ENCODE measurements at regions not wholly inside any gene's neighbourhood (a gene's known extent, or its start where the extent isn't known, plus 50 kb on each side); places are given as distances from the start of the nearest gene placed in this dataset.

DNA sequence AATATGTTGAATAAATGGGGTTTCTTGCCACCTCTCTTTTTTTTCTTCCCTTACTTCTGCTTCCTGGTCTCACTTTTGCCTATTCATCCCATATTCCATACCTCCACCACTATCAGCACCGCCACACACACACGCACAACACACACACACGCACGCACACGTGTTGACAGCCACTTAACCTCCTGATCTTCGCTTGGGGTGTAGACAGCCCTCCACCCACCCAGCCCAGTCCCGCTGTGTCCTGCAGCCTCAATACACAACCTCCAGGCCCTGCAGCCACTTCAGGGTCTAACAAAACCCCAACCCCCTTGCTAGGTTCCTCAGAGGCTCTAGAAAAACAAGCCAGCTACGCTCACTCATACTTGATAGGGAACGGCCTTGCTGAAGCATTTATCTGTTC is 72.3 kb downstream of the LINC00237 start:
- FAIRE-seq (no peak), DNase-seq (ENCODE audit: insufficient read length, low spot score) (no peak)

DNA sequence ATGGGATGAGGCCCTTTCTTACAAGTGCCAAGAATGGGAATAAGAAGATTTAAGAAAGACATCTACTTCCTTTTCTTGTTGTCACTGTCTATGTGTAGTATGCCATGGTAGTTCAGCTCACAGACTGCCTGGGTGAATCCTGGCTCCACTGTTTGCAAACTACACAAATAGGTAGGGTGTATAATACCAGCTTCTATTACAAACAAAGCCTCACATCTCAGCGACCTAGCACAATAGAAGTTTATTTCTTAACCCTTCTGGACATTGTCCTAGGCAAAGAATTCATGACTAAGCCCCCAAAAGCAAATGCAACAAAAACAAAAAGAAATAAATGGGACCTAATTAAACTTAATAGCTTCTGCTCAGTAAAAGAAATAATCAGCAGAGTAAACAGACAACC is 74.5 kb downstream of the LINC00237 start:
- no peak for FAIRE-seq
- no peak for DNase-seq (ENCODE audit: insufficient read length, low spot score)

DNA sequence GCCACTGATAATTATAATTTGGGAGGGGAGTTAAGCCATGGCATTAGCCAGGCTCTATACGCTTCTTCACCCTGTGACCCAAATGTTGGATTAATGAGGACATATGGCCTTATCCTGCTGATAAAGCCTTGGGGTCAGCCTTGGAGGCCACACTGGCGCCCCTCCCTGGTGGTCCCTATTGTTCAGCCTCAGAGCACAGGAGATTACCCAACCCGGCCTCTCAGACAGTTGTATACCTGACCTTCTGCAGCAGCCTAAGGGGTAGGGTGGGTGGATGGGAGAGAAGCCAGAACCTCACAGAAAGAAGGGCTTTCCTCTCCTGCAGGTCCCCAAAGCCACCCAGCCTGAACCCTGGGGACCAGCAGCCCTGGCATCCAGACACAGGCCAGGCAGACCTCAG is 76.8 kb downstream of the LINC00237 start:
- FAIRE-seq (no peak), DNase-seq (ENCODE audit: insufficient read length, low spot score) (no peak)

DNA sequence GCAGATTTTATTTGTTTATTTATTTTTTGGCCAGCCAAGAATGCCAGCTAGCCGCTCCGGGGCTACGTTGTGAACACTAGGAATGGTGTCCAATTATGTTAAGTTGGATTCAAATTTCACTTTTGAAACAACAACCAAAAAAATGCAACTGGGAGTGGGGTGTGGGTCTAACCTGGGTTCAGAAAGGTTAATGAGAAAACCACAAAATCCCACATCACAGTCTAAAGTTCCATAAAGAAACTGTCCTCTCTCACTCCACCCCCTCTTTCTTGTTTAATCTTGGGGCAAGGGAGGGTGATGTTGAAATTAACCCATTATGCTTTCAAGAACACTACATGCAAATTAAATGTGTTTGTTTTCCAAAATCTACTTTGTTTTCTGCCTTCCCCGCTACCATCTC is 77.2 kb downstream of the LINC00237 start:
- DNase-seq (ENCODE audit: insufficient read length, low spot score): no peak
- no peak for FAIRE-seq

DNA sequence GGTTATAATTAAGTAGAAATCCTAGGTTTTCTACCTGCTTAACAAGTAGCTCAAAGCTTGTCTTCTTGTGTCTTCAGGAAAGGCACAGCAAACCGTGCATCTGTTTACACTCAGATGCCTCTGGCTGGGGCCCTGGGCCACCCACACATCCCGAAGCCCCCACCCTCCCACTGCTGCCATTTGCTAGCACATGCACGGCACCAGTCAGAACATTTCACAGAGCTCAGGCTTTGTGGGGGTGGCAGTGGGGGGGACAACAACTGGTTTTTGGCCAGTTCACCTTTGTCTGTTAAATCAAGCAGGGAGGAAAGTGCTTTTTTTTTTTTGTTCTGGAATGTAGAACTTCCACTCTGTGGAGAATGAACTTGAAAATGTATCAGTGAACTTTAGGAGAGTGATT is 77.7 kb downstream of the LINC00237 start:
- FAIRE-seq (no peak), DNase-seq (ENCODE audit: insufficient read length, low spot score) (no peak)

DNA sequence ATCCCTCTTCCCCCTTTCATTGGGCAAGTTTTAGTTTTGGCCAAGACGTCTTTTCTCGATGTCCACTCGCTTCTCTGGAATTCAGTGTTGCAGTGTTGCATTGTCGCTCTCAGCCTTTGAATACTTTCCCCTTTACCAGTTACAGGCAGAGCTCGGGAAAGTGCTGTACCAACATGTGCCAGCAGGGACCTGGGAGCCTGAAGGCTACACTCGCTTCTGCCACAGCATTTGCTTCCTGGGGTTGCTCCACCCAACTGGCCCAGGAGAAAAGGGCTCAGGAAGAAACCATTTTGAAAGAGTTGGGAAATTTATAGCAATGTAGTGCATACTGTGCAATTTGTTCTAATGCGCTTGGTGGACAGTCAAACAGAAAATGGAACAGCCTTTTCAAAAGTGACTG is 78.6 kb downstream of the LINC00237 start:
- DNase-seq (ENCODE audit: insufficient read length, low spot score) (no peak), FAIRE-seq (no peak)

DNA sequence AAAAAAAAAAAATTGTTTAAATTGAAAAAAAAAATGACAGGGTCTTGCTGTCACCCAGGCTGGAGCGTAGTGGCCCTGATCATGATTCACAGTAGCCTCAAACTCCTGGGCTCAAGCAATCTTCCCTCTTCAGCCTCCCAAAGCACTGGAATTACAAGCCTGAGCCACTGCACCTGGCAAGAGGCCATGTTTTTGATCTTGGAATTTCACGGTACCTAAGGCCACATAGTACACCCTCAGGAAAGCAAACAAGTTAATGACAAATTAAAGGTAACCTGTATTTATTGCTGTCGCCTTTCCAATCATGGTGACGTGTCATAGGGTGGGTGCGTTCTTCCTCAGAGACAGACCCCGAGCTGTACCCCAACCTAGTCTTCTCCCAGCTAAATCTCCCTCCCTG is 79.2 kb downstream of the LINC00237 start:
- no peak for FAIRE-seq
- DNase-seq (ENCODE audit: insufficient read length, low spot score): no peak

DNA sequence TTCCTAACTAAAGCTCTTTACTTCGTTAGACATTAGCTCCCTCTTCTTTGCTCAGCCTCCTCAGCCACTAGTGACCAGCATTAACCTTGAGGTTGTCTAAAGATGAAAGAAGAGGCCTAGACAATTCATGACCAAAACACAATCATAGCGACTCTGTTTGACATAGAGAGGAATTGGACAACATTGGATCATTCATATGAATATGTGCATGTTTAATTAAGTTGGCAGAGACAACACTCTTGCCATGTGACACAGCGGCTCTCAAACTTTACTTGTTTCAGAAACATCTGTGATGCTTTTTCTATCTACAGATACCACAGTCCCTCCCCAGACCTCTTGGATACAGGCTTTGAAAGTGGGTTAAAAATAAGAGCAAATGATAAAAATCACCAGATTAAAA is 81.7 kb downstream of the LINC00237 start:
- no peak for FAIRE-seq
- no peak for DNase-seq (ENCODE audit: insufficient read length, low spot score)

DNA sequence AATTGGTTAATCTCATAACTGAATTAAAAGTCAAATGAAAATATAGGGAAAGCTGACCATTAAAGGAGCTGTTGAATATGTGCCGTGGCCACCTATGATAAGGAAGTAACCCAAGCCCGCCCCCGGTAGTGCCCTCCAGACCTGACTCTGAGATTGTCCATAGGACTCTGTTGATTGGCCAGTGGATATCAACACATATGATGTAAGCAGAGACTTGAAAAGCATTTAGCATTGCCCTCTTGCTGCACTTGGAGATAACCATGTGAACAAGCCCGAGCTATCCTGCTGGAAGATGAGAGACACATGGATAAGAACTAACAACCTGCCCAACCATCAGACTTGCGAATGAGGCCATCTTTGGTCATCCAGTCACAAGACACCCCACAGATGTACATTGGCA is 83.2 kb downstream of the LINC00237 start:
- DNase-seq (ENCODE audit: insufficient read length, low spot score) (no peak), FAIRE-seq (no peak)

DNA sequence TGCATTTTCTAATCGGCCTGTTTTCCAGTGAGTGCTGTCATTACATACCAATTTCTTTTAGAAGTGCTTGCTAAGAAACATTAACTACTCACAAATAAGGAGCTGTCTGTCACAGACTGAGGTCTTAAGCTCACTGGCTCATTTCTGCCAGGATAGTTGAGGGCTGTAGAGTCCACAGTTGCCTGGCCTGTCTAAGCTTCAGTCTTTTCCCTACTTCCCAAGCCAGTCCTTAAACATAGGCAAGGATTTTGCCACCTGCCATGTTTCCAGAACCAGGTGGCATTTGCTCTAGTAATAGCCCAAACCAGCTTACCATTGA is 84.7 kb downstream of the LINC00237 start:
- DNase-seq (ENCODE audit: insufficient read length, low spot score) (no peak), FAIRE-seq (no peak)

DNA sequence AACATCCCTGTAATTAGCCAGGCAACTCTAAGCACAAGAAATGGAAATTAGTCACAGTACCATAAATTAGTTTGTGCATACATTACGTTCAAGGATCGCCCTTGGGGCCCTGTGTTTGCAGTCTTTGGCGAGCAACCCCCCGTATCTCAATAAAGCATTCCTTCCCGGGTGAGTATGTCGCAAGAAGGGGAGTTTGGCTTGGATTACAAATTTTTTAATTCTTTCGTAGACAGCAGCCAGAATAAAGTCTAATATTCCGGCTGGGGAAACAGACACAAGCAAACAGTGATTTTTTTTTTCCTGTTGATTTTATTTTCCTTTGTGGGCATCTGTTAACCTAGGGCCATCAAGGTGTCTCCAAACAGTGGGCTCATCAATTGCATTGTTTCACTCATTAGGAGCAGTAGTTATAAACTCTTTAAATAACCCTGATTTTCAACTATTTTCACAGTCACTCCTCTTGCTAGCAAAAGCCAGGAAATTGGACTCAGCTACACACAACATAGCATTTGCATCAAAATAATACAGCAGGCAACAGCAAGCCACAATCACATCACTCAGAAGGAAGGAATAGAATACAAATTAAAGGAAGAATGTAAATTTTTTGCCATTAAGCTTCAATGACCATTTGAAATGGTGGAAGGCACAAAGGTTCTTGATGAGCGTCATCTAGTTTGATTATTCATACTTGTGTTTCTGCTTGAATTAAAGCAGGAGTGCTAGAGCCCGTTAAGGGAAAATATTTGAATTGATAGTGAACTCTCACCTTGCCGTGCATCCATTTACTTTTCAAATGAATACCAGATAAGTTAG is 85.3 kb downstream of the LINC00237 start:
- no peak for DNase-seq (ENCODE audit: insufficient read length, low spot score)
- no peak for FAIRE-seq

DNA sequence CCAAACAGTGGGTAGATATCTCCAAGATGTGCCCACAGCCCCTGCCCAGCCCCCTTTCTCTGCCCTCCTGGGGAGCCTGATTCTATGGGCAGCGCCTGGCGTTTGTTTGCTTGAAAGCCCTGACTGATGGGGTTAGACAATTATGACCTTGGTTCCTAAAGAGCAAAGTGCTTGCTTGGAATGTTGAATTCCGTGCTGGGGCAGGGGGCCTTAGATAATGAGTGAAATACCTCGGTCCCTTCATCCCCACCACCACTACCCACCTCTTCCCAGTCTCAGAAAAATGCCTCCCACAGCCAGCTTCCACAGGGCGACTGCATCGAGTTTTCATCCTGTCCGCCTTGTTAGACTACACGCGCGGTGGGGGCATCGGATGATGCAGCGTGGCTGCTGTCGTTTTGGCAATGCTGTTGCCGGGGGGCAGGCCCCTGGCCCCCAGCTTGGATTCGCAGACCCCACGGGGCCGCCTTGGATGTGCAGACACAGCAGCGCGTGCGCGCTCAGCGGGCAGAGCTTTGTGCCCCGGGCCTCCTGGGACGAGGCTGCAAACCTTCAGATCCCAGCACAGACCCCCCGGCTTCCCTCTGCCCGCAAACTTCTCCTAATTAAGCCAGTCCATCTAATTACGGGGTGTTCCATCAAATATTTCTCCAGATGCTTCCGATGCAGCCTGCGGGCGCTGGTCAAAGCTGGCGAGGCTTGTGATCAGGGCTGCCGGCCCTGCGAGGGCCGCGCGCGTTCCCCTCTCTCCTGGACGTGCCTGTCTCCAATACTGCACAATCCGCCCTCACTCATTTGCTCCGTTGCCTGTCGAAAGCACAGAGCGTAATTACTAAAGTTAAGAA is 86.1 kb downstream of the LINC00237 start:
- FAIRE-seq (no peak), DNase-seq (ENCODE audit: insufficient read length, low spot score) (no peak)

DNA sequence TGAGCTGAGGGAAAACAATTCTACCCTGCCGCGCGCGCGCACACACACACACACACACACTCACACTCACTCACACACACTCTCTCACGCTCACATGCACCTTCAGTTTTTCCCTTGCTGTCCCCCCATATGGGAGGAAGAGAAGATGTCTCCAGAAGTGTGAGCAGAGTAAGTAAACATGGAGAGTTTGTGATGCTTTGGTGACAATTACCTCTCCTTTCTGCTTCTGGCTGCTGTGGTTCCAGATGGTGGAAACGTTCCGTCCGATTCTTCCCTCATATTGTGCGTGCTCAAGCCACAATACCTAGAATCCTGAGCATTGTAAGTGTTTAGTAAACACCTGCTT is 86.7 kb downstream of the LINC00237 start:
- DNase-seq (ENCODE audit: insufficient read length, low spot score): no peak
- FAIRE-seq: no peak

DNA sequence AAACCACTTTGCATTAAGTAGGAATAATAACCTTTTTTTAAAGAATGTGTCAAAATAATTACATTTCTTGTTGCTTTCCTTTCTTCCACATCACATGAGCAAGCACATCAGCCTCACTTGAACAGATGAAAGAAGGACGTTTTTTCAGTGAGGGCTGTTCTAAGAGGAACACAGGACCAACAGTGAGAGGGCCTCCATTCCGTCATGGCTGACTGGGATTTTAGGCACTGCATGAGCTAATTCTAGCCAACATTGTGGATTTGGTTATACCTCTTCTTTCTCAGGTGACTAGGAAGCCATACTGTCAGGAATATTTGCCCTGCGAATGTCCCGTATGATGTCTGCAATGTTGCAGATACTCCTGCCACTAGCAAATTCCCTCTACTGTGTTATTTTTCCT is 87.6 kb downstream of the LINC00237 start:
- DNase-seq (ENCODE audit: insufficient read length, low spot score) (no peak), FAIRE-seq (no peak)

DNA sequence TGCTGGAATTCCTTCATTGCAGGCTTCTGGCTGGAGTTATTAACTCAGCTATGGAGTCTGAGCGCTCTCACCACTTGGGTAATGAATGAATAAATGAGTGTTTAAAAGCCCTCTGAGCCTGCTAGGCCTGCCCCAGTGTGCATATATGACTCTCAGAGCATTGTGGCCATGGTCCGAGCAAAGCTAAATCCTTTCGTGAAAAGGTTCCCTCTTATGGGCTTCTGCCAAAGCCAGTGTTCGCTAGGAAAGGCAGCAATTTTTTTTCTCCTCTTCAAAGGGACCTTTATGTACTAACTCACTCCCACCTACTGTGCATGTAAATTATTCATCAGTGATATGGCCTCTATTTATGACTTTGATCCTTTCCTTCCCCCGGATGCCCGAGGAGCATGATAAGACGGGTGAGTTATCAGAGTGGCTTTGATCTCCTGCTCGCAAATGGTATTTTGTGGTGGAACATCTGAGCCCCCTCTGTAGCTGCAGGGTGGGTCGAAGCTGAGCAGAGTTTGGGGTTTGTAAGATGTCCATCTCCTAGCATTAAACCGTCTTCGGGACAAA is 88.6 kb downstream of the LINC00237 start:
- DNase-seq (ENCODE audit: insufficient read length, low spot score) (no peak), FAIRE-seq (no peak)

DNA sequence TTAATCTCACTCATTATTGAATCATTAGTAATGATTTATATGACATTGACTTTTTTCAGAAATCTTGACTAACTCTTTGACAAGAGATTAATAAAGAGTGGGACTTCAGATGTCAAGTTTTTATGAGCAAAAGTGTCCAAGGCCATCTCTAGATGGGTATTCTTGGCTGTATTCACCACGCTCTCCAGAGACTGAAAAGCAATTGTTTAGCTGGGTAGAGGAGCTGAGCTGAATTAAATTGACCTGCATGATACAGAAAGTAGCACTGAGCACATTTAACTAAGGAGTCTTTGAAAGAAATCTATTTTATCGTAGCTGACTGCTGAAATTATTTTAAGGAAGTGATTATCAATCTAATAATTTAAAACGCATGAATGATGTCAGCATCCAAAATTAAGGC is 89.4 kb downstream of the LINC00237 start:
- FAIRE-seq: no peak
- no peak for DNase-seq (ENCODE audit: insufficient read length, low spot score)

DNA sequence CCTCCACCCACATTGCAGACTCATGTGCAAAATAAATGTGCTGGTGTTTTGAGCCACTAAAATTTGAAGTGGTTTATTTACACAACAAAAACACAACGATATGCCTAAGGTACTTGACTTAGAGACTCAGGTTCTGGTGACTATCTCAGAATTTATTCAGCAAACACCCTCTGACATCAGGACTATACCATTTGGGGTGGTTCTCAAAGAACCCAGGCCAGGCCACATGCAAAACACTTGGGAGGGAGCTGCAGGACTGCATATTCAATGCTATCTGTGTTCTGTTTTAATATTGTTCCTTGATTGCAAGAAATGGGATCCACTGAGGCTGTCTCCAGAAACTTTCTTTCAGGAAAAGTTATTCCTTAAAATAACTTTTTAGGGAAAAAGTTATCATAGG is 91.6 kb downstream of the LINC00237 start:
- DNase-seq (ENCODE audit: insufficient read length, low spot score): no peak
- FAIRE-seq: no peak

DNA sequence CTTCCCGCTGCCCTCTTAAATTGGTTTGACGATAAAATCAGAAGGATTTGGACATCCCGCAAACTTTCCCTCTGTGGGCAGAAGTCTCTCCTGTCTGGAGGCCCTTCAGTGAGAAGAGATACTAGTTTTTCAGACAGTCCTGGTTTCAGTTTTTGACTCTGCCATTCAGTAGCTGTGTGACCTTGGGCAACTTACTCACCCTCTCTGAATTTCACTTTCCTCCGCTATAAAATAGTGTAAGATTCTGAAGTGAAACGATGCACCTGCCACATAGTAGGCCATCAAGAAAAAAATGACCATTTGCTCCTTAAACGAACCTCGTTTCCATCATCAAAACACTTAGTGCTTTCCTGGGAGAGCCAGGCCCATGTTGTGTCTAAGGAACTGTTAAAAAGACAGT is 97.2 kb downstream of the LINC00237 start:
- DNase-seq (ENCODE audit: insufficient read length, low spot score): no peak
- FAIRE-seq: no peak

DNA sequence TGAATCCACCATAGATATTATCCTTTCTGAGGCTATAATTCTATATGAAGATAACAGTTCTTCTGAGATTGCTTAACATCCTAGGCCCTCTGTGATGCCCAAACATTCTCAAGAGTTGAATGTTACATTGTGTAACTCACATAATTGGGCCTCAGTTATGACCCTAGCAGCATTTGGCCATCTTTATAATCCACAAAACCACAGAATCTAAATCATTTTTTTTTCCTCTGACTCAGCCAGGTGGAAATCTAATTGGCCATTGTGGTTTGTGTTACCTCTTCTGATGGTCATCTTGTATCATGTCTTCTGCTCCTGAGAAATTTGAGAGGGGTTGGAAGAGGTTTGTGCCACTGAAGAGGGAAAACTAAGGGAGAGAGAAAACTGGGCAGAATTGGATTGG is 99.5 kb downstream of the LINC00237 start:
- FAIRE-seq: no peak
- DNase-seq (ENCODE audit: insufficient read length, low spot score): no peak

DNA sequence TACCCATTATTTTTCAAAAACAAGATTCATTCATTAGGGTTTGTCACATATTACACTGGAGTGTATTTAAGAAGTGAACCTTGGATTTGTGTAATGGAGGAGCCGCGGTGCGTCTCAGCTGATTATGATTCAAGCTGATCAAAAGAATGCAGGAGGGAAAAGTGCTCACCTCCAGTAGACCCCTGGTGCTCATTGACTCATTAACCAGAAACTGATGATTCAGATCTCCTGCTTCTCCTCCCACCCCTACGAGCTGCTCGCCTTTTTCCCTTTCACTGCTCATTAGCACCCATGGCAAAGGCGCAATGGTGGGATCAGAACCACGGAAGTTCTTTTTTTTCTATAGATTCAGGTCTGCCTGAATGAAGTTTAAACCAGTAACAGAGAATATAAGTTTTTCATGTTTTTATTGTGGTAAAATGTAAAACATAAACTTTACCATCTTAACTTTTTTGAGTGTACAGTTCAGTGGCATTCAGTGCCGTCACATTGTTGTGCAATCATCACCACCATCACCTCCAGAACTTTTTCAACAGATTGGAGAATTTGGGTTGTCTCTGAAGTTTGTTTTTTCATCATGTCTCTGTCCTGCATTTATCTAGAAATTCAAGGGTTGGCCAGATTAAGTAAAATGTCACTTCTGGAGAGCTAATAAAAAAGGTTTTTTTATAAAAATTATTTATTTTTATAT is 101.6 kb downstream of the LINC00237 start:
- DNase-seq (ENCODE audit: insufficient read length, low spot score) (no peak), FAIRE-seq (no peak)

DNA sequence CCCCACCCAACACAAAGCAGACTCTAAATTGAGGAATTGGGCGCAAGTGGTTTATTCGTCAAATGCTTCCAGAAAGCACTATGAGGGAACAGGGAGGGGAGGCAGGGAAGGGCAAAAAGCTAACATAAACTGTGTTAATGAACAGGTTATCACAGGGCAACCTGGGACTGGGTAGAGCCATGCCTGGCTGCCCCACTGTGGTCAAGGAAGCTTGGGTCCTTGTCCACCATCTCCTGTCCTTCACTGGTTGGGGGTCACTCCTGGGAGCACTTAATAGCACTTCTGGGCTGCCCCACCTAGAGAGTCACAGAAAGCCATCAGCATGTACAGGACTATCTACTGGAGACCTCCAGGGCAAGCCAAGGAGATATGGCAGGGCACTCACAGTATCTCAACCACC is 102.3 kb downstream of the LINC00237 start:
- FAIRE-seq: no peak
- no peak for DNase-seq (ENCODE audit: insufficient read length, low spot score)

DNA sequence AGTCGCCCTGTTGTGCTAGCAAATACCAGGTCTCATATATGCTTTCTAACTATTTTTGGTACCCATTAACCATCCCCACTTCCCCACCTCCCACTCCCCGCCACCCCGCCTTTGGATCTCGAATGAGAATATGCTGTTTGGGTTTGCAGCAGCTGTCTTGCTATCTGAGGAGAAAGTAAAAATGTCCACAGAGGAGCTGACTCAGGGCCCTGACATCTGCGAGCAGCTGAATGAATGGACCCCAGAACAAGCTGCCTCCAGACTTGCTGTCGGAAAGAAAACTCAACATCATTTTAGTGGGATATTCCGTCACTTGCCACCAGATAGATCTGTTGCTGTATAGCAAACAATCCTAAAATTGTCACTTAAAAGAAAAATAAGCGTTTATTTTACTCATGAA is 103.7 kb downstream of the LINC00237 start:
- DNase-seq (ENCODE audit: insufficient read length, low spot score) (no peak), FAIRE-seq (no peak)
